Erythroblast (primary cell): ENCODE measurements at regions not wholly inside any gene's neighbourhood (a gene's known extent, or its start where the extent isn't known, plus 50 kb on each side); places are given as distances from the start of the nearest gene placed in this dataset.

Experiments
- GATA1 ChIP-seq: IDR thresholded peaks from 2 replicates; pipeline ENCODE4 v1.6.1; 2011; ENCODE audit warnings: low read depth, mild to moderate bottlenecking, control low read depth, low read length, moderate library complexity
- POLR2A ChIP-seq: IDR thresholded peaks from 2 replicates; pipeline ENCODE4 v1.6.1; 2011; ENCODE audit warnings: mild to moderate bottlenecking, low read length

- no peak for TF ChIP-seq POLR2A
- no peak for TF ChIP-seq GATA1
Measured at GRCh38 chr6:76422511-76423213, 350.2 kb upstream of the IMPG1 start.
